GM12865 (cell line): ENCODE measurements at regions not wholly inside any gene's neighbourhood (a gene's known extent, or its start where the extent isn't known, plus 50 kb on each side); places are given as distances from the start of the nearest gene placed in this dataset.
A peak's percentile ranks its signal among the peaks of the same experiment; 100 is the strongest.
"Not testable (repeated sequence)": the region's sequence is repeated elsewhere in the genome, so short reads cannot be mapped to it uniquely, and the experiment has no call there.

ENCODE experiments used
- DNase-seq: peaks from one replicate; pipeline ENCODE4 v3.0.0; 2010; ENCODE audit warnings: low read depth
- H3K4me3 ChIP-seq: 2 replicates; pipeline ENCODE4 v1.5.1; 2011; ENCODE audit warnings: mild to moderate bottlenecking, low read depth, low read length, control low read depth
- CTCF ChIP-seq: IDR thresholded peaks from 2 replicates; pipeline ENCODE4 v1.5.1; 2011; ENCODE audit warnings: low read length, control low read depth, low read depth, inconsistent platforms; ENCODE audit not compliant: insufficient read depth; ENCODE audit errors: missing control alignments

DNA sequence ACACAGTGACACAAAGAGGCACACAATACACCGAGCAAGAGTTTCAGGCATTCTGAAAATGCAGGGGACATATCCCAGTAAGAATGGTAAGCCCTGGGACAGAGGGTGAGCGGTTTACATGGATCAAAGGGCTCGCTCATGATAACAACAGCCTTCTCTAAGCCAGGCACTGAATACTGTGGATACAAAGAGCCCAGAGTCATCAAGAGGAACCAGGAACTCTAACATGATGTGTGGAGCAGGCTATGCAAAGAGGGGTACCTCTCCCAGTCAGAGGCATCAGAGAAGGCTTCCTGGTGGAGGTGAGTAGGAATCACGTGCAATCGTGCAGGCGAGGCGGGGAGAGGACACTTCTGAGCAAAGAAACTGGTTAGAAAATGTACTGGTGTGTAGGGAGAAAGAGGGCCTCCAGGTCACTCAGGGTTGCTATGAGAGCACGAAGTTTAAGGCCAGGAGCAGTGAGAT, 76.9 kb upstream of the EEA1 start:
- no peak for TF ChIP-seq CTCF
- H3K4me3 ChIP-seq: no peak overlapping the region
- DNase-seq: no peak

DNA sequence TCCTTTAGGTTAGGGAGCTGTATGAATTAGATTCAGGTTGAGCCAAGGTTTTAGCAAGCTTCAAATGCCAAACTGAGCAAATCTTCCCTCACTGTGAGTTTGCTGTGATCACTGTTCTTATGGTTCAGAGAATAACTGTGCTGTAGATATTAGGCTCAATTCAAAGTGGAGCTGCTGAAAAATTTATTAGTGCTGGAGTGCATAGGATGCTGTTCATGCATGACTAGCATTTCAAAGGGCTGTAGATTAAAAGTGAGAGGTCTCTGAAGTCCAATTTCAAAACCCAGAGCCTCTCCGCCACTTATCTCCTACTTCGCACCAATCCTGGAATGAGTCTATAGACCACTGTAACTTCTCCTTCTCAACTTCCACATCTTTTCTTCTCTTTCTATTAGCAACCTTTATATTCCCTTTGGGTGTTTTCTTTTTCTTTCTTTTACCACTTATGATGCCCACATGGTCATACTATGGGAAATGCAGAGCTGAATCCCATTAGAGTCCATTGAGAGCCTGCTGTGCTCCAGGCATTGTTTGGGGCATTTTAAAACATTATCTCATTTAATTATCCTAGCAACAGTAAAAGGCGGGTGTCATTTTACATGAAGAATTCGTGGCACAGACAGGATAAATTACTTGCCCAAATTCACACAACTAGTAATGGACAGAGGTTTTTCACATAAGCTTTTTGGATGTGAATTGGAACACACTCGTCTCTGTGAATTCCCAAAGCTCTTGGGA, 77.5 kb upstream of the EEA1 start:
- DNase-seq: peak; percentile 32
- TF ChIP-seq CTCF: no peak
- H3K4me3 ChIP-seq: no peak overlapping the region

- DNase-seq: no peak
- TF ChIP-seq CTCF: no peak
- H3K4me3 ChIP-seq: no peak overlapping the region
Measured at GRCh38 chr12:93007544-93007943, 78.4 kb upstream of the EEA1 start.

DNA sequence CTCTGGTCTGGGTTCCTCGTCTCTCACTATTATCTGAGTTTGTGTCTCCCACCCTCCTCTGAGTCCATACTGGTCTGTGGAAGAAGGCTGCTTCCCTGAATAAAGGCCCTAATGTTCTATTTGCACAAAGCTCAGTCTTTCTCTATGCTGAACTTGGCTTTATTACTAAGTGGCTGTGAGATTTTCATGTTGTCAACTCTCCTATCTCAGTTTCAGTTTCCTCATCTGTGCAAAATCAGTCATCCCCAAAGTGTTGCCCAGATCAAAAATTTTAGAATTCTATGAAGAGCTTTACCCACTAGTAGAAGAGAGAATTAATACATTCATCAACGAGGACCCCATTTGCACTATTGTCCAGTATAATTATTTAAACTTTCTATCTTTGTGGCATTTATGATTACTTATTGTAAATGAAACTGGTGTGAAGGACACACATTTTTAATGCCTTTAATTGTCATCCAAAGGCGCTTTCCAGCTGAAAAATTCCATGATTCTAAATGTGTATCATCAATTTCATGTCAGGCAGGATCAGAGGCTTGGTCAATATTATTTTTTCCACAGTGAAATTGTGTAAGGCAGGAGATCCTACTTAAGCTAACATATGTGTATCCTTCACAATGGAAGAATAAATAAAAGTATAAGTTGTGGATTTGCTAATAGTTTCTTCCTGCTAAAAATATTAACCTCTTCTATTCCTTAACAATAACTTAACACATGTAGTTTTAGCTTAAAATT, 79.1 kb upstream of the EEA1 start:
- no peak overlapping the region for H3K4me3 ChIP-seq
- no peak for TF ChIP-seq CTCF
- DNase-seq: peak; percentile 72

DNA sequence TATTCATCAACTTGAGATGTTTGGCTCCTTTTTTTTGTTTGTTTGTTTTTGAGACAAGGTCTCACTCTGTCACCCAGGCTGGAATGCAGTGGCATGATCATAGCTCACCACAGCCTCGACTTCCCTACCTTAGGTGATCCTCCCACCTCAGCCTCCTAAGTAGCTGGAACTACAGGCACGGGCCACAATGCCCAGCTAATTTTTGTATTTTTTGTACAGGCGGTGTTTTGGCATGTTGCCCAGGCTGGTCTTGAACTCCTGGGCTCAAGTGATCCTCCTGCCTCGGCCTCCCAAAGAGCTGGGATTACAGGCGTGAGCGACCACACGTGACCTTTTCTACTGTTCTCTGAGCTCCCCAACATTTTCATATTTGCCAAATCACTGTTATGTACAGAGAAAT, 79.8 kb upstream of the EEA1 start:
- H3K4me3 ChIP-seq, DNase-seq: not testable (repeated sequence)

GRCh38 chr12:93009533-93009932, 80.4 kb upstream of the EEA1 start:
- DNase-seq: peak; percentile 58
- no peak for TF ChIP-seq CTCF
- H3K4me3 ChIP-seq: no peak overlapping the region

- no peak for TF ChIP-seq CTCF
- H3K4me3 ChIP-seq: no peak overlapping the region
- no peak for DNase-seq
Measured at GRCh38 chr12:93010461-93010860, 81.4 kb upstream of the EEA1 start.
